ENCODE measurements at regions not wholly inside any gene's neighbourhood (a gene's known extent, or its start where the extent isn't known, plus 50 kb on each side); places are given as distances from the start of the nearest gene placed in this dataset.
"Not testable (repeated sequence)": the region's sequence is repeated elsewhere in the genome, so short reads cannot be mapped to it uniquely, and the experiment has no call there.

GRCh38 chr3:176296066-176296597, 901.1 kb downstream of the TBL1XR1 start:
- DNase-seq, result no peak

GRCh38 chr3:176293276-176293675, 904.0 kb downstream of the TBL1XR1 start:
- DNase-seq, result no peak

GRCh38 chr3:176286476-176287085, 910.7 kb downstream of the TBL1XR1 start:
- no peak for DNase-seq

- no peak for DNase-seq
Measured at GRCh38 chr3:176275538-176275937, 921.7 kb downstream of the TBL1XR1 start.

- no peak for DNase-seq
Measured at GRCh38 chr3:176275113-176275512, 922.2 kb downstream of the TBL1XR1 start.

GRCh38 chr3:176274161-176274560, 923.1 kb downstream of the TBL1XR1 start:
- no peak for DNase-seq

- DNase-seq, result no peak
Measured at GRCh38 chr3:176262071-176262470, 935.2 kb downstream of the TBL1XR1 start.

GRCh38 chr3:176247191-176247590, 950.1 kb downstream of the TBL1XR1 start:
- DNase-seq, result no peak

GRCh38 chr3:176219970-176220369, 977.3 kb downstream of the TBL1XR1 start:
- no peak for DNase-seq

- no peak for DNase-seq
Measured at GRCh38 chr3:176214758-176215157, 982.5 kb downstream of the TBL1XR1 start.

- not testable (repeated sequence) for DNase-seq
Measured at GRCh38 chr3:176213314-176213713, 984.0 kb downstream of the TBL1XR1 start.

- DNase-seq, result no peak
Measured at GRCh38 chr3:176208915-176209314, 988.4 kb downstream of the TBL1XR1 start.

GRCh38 chr3:176208283-176208682, 989.0 kb downstream of the TBL1XR1 start:
- DNase-seq, result no peak

- no peak for DNase-seq
Measured at GRCh38 chr3:176206809-176207208, 990.5 kb downstream of the TBL1XR1 start.

- DNase-seq, result no peak
Measured at GRCh38 chr3:176202652-176203051, 994.6 kb downstream of the TBL1XR1 start.

GRCh38 chr3:176193032-176193730, 1004.1 kb downstream of the TBL1XR1 start:
- DNase-seq, result no peak

GRCh38 chr3:176190755-176191154, 1006.5 kb downstream of the TBL1XR1 start:
- no peak for DNase-seq

GRCh38 chr3:176183181-176183580, 1014.1 kb downstream of the TBL1XR1 start:
- no peak for DNase-seq

GRCh38 chr3:176174060-176174459, 1023.2 kb downstream of the TBL1XR1 start:
- no peak for DNase-seq

GRCh38 chr3:176172492-176172891, 1024.8 kb downstream of the TBL1XR1 start:
- no peak for DNase-seq

- no peak for DNase-seq
Measured at GRCh38 chr3:176167272-176167671, 1030.0 kb downstream of the TBL1XR1 start.

GRCh38 chr3:176160997-176161396, 1036.3 kb downstream of the TBL1XR1 start:
- DNase-seq, result no peak

GRCh38 chr3:176159796-176160195, 1037.5 kb downstream of the TBL1XR1 start:
- DNase-seq, result no peak

- DNase-seq, result no peak
Measured at GRCh38 chr3:176155012-176155411, 1042.3 kb downstream of the TBL1XR1 start.

GRCh38 chr3:176149567-176149966, 1047.7 kb downstream of the TBL1XR1 start:
- no peak for DNase-seq

Measured in islet precursor cell (in vitro differentiated cells).